ENCODE measurements at regions not wholly inside any gene's neighbourhood (a gene's known extent, or its start where the extent isn't known, plus 50 kb on each side); places are given as distances from the start of the nearest gene placed in this dataset.
"Not testable (repeated sequence)": the region's sequence is repeated elsewhere in the genome, so short reads cannot be mapped to it uniquely, and the experiment has no call there.

DNA sequence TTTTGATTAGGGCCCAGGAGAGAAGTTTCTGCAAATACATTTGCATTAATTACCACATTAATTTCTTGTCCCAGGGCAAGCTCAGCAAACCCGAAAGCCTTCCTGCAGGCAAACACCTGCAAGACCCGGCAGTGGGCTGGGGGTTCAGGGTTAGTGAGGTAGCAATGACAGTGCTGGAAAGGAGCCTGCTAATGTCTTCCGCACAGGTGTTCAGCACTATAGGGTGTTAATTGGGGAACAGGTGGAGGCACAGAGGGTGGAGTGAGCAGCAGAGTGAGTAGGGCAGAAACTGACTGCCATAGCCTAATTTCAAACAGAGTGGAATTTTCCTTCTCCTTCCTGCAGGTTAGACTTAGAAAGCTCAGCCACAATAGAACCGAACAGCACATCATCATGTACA, 50.9 kb upstream of the UBASH3B start:
- DNase-seq = no peak

DNA sequence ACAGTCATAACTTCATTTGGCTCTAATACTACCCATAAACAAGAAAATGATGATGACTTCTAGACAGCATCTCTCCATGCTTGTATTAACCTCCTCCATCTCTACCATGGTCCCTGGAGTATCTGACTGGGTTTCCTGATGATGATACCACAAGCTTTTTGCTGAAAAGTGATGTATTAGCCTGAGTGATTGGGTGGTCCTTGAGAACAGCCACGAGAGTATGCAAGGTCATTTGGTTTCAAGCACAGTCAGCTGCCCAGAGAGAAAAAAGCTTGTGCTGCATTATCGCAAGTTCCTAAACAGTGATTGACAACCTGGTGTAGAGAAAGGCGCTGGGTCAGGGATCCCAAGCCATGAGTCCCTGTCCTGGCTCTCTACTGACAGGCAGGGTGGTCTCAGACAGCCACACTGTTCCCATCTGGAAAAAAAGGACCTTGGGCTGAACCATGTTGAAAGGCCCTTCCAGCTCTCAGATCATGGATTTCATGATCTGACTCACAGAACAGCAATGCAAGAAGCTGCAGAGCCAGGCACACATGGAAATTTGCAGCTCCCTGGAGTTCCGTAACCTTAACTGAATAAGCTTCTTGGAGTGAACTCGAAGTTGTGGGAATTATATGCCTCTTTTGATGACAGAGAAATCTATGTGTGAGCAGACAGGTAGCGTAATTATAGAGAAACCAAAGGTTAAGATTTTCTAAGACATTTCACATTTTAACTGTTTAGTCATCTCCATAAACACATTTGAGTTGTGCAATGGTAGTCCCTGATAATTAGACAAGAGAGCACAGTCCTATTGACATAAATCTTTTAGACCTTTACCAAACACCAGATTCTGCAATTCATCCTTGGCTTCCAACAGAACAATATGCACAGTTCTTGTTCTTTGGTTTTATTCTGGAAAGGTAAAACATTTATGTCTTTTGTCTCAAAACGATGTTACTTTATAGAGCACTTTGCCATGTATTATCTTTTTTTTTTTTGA, 54.1 kb upstream of the UBASH3B start:
- DNase-seq = no peak

DNA sequence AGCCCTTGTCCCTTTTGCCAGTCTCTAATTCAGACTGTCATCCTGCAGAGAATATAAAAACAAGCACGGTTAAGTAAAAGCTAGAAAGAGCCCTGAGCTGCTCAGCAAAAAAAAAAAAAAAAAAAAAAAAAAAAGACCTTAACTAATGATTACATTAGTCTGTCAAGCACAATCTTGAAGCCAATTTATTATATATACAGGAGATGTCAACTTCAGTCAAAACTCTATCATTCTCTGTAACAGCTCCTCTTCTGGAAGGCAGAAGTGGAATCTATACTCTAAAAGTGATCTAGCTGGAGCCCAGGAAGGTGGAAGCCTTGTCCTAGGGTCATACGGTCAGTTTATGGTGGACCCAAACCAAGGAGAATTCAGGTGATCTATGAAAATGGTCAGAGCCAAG, 55.2 kb upstream of the UBASH3B start:
- DNase-seq = no peak

DNA sequence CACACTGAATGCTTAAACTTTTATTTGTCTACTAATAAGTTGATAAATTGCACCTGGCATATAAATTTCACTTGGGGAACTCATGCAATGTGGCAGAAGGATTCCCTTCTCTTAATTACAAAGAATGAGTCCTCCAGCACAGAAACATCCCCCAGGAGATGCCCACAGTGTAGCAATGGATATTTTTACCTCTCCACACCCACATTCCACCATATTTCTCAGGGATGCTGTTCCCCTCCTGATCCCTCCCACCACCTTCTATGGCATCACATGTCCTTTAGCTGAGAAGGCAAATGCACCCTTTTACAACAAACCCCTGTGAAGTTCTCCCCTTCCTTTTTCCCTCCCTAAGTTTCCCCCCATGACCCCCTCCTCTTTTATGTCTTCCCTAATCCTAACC, 56.1 kb upstream of the UBASH3B start:
- DNase-seq = no peak

DNA sequence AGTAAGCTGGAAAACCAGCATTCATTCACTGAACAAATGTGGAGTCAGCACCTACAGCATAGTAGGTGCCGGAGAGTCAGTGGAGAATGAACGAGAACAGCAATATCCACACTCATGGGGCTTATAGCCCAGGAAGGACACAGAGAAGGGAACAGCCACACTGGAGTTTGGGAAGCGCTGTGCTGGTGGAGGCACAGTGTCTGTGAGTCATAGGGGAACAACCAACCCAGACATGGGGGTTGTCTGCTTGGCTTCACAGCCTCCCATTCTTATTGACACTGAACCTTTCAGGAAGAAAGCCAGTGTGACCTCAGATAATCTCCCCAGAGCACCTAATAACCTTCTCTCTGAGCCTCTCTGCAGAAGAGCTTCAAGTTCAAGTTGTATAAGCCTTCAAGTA, 56.6 kb upstream of the UBASH3B start:
- no peak for DNase-seq

DNA sequence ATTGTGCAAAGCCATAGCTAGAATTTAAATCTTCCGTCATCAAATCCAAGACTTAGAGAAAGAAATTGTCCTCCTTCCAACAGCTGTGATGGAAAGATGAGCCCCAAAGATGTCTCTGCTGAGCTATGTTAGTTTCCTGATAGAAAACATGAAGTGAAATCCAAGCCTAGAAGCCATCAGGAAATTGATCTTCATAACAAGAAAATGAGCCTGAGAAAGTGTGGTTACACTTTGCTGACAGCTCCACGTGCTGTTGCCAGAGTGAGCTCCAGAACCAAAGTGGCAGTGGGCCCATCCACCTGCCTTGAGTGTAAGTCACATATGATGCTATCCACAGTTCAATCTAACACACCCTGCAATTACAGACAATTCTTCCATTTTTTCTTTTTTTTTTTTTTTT, 58.0 kb upstream of the UBASH3B start:
- DNase-seq = no peak

DNA sequence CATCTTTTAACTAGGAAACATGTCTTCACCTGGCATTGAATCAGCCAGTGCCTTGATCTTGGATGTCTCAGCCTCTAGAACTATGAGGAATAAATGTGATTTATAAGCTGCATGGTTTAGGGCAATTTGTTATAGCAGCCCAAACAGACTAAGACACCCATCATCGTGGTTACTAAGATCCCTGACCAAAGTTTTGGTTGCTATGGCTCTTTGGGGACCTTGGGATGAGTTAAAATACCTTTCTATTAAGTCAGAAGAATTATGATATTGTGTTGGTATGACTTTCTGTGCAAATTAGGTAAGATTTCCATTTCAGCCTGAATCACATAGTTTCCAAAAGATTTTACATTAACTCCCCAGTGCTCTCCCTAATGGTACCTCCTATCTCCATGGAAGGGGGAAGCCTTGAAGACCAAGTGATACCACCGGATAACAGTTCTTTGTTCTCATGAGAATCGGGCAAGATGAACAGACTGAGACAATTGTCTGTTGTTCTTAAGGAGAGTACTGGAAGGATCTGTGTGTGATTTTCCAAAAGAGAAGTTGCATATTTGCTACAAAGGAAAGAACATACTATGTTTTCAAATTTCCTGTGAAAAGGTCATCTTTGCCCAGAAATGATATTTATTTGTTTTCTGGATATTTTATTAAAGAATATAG, 60.4 kb upstream of the UBASH3B start:
- no peak for DNase-seq

DNA sequence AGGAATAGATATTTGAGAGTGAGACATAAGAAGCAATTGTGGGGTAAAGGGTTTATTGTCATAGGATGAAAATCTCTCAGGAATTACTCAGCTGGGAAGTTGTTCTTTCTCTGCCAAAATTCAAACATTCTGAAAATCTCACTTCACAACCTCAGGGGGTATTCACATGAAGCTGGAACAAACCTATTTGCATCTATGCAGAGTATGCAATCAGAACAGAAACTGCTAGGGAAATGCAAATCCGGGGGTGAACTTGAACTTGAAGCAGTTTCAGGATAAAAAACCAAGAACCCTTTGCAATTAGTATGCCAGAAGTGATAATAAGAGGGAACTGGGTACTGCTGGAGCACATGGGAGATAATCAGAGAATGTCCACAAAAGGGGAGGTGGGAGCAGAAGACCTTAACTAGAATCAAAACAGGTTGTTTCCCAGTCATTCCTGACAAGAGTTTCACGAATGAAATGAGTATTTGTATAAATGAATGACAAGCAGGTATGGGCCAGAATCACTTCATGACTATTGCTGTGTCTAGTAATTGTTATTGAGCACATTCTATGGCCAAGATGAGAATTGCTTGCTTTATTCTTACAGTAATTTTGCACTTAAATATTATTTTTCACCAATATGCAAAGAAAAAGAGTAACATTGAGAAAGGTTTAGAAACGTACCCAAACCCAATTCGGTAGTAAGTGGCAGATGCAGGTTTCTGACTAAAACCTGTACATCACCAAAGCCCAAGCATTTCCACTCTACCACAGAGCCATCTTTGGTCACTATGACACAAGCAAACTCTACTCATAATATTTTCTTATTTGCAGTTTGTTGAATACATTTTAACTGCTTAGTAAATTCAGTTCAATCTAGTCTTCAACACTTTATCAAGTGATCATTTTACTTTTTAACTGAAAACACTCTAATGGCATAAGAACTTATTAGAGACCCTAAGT, 61.8 kb upstream of the UBASH3B start:
- no peak for DNase-seq

DNA sequence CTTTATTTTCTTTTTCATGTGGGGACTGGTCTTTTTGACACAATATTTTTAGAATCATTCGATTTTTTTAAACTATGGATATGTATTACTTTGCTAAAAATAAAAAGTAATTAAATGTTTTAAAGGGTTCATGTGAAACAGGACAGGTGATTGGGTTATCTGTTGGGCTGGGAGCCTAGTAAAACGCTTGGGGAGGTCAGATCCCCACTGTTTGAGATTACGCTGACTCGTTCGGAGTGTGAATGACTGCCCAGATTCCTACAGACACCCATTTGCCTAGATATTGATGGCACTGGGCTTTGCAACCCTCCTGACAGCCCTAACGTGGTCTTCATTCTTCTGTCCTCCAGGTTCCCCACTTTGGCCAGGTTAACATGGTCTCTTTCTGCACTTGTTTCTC, 62.9 kb upstream of the UBASH3B start:
- no peak for DNase-seq

DNA sequence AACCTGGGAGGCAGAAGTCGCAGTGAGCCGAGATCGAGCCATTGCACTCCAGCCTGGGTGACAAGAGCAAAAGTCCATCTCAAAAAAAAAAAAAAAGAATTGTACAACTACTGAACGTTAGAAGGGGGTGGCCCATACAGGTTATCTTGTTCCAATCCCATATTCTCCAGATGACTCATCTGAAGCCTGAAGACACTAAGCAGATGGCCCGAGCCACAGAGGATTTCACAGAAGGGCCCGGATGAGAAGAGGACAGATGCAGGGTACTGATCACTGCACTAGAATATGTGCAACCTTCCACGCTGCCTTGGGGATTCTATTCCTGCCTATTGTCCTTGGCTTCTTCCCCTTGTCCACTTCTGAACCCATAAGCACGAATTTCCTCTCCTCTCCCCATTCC, 70.9 kb upstream of the UBASH3B start:
- DNase-seq = no peak

DNA sequence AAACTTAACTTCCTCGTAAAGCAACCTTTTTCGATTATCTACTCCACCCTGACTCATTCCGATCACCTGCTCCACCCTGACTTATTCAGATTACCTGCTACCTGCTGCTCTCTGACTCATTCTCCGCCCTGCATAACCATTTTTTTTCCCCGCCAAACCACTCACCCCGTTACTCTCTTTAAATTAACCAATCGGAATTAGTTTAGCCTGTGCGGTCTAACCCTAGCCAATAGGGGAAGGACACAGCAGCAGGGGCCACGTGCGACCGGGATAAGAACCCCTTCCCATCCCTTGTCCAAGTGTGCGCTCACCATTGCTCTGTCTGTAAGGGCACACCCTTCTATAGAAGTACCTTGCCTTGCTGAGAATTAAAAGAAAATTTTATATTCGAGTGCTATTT, 75.5 kb upstream of the UBASH3B start:
- DNase-seq = not testable (repeated sequence)

DNA sequence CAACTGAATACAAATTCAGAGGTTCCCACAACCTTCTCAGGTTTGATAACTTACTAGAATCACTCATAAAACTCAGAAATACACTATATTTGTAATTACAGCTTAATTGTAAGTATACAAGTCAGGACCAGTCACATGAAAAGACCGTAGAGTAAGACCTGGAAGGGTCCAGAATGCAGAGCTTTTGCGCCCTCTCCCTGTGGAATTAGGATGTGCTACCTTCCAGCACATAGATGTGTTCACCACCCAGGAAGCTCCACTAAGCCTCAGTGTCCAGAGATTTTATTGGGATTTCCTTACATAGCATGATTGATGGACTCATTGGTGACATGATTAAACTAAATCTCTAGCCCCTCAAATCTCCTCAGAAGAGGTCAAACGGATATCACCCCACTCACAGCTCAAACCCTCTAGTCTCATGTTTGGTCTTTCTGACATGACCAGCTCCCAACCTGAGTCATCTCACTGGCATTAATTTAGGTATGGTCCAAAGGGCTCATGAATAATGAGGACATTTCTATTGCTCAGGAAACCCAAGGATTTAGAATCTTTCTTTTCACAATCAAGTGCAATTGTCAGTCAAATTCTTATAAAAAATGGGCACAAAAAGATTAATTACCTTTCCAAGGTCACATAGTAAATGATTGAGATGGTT, 77.2 kb upstream of the UBASH3B start:
- DNase-seq = no peak

DNA sequence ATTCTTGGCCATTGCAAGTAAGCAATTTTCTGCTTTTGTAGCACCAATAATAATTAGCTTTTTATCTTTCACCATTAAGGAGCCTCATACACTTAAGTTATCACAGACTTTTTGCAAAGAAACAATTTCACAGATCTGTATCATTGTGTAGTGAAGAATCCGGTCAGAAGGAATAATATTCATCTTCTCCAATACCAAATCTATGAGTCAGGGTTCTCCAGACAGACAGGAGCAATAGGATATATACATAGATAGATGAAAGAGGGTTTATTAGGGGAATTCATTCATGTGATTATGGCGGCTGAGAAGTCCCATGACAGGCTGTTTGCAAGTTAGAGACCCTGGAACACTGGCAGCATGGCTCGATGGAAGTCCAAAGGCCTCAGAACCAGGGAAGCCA, 82.9 kb upstream of the UBASH3B start:
- no peak for DNase-seq

DNA sequence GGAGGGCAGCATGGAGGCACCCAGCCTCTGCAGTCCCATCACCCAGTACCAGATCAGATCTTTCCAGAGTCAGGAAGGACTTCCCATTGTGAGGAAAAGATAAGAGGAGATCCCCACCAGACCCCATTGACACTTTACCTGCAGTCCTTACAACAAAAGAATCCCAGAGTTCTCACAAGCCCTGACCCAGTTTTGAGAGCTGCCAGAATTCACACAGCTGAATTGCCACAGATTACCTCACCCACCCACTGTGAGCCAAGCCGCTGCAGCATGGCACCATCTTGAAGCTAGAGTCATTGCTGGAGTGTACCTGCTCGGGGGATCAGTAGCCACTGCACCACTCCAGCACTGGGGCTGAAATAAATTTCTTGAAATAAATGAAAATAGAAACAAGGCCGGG, 91.8 kb upstream of the UBASH3B start:
- DNase-seq = no peak

DNA sequence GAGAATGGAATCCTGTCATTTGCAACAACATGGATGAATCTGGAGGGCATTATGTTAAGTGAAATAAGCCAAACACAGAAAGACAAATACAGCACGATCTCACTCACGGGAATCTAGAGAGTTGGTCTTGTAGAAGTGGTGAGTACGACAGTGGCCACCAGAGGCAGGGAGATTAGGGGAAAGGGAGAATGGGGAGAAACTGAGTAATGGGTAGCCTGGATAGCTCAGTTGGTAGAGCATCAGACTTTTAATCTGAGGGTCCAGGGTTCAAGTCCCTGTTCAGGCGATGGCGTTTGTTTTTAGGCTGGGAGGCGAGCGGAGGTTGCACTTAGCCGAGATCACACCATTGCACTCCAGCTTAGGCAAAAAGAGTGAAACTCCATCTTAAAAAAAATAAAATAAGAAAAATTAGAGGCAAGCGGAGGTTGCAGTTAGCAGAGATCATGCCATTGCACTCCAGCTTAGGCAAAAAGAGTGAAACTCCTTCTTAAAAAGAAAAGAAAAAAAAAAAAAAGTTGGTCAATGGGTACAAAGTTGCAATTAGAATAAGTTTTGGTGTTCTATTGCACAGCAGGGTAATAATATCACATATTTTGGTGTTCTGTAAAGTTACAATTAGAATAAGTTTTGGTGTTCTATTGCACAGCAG, 95.7 kb upstream of the UBASH3B start:
- no peak for DNase-seq

DNA sequence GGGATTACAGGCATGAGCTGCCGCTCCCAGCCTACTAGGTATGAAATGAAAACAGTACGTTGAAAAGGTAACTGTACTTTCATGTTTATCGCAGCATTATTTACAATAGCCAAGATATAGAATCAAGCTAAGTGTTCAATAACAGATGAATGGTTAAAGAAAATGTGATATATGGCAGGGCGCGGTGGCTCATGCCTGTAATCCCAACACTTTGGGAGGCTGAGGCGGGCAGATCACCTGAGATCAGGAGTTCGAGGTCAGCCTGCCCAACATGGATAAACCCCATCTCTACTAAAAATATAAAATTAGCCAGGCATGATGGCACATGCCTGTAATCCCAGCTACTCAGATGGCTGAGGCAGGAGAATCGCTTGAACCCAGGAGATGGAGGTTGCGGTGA, 96.3 kb upstream of the UBASH3B start:
- not testable (repeated sequence) for DNase-seq

DNA sequence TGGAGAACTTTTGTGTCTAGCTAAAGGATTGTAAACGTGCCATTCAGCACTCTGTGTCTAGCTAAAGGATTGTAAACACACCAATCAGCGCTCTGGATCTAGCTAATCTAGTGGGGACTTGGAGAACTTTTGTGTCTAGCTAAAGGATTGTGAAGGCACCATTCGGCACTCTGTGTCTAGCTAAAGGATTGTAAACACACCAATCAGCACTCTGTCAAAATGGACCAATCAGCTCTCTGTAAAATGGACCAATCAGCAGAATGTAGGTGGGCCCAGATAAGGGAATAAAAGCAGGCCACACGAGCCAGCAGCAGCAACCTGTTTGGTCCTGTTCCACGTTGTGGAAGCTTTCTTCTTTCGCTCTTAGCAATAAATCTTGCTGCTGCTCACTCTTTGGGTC, 98.4 kb upstream of the UBASH3B start:
- DNase-seq = not testable (repeated sequence)

DNA sequence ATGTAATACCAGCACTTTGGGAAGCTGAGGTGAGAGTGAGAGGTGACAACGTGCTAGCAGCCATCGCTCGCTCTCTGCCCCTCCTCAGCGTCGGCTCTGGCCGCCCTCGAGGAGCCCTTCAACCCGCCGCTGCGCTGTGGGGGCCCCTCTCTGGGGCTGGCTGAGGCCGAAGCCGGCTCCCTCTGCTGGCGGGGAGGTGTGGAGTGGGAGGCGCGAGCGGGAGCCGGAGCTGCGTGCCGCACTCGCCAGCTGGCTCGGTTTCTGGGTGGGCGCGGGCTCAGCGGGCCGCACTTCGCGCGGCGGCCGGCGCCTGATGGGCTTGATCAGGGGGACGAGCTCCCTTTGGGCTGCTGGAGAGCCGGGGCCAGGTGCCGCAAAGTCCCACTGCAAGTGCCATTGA, 98.9 kb upstream of the UBASH3B start:
- DNase-seq = no peak

DNA sequence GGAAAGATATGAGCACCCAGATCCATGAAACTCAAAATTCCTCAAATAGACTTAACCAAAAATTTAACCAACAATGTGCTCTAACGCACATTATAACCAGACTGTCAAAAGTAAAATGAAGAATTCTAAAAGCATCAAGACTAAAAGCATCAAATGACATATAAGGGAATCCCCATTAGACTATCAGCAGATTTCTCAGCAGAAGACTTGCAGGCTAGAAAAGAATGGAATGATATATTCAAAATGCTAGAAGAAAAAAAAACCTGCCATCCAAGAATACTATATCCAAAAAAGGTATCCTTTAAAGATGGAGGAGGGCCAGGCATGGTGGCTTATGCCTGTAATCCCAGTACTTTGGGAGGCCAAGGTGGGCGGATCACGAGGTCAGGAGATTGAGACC, 117.5 kb upstream of the UBASH3B start:
- DNase-seq = no peak

DNA sequence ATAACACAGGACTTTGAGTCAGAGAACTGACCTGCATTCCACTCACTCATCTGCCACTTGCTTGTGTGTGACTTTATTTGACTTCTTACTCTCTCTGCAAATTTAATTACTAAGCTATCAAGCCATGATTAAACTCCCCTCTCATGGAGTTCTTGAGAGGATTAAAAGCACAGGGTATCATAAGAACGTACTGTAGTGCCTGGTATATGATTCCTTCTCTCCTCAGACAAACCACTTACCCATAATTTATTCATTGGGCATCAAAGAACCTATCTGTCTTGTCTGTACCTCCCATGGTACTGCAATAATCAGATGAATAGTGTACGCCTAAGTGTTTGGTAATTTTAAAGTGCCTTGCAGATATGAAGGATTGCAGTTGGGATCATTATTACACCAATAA, 130.6 kb upstream of the UBASH3B start:
- no peak for DNase-seq

DNA sequence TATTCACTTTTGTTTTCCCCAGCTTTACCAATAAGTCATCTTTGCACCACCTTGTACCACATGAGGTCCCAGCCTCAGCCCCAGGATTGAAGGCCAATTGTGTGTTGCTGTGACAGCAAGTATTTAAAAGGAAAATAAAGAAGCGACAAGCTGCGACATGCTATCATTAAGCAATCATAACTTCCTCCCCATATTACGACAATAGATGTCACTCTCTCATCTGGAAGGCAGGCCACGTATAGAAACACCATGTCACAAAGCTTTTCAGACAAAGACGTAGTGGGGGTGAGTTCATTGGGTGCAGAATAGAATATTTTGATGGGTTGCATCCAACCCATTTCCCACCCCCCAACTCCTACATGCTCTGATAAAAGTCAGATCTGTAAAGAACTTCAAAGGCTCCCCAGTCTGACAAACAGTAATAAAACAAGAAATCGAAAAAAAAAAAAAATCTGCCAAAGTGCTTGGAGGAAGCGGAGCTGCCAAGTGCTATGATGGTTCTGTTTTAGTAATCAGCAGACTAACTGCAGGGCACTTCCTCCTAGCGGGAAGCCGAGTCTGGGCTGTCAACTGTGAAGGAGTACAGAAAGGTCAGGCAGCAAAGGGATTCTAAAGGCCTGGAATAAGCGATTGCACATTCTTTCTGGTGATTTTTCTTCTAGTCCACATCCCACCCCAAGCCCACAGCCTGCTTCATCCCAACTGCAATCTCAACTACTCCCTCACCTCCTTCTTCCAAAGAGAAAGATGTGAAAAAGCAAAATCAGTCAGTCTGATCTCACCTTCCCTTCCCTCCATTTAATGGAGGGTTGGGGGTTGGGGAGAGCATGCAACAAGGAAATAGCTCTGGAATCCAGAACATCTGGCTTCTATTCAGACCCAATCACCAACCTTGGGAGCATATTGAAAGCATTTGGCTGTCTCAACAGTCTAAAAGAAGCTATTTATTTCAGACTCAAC, 131.4 kb upstream of the UBASH3B start:
- DNase-seq = no peak
